Activated CD8-positive, alpha-beta memory T cell treated with anti-CD3 and anti-CD28 coated beads, Interleukin-2, amount 10 ng/mL, durations not matched to agents 7 days and 5 days (primary cell): ENCODE measurements at regions not wholly inside any gene's neighbourhood (a gene's known extent, or its start where the extent isn't known, plus 50 kb on each side); places are given as distances from the start of the nearest gene placed in this dataset.

Experiments
- ATAC-seq: fragments of 150-1000 bp; cut with Tn5 transposase; one replicate; pipeline ENCODE4 v1.10.0; 2021; ENCODE audit warnings: moderate library complexity
- CTCF ChIA-PET: fragments of 350-600 bp; sonication (Branson Sonifier 250); formaldehyde crosslinking; loops from one replicate; lab custom pipeline; 2021; ENCODE audit warnings: antibody characterized with exemption; lab: Charles Lee
- DNase-seq: peaks from one replicate; pipeline ENCODE4 v3.0.0-alpha.2; 2020
- H3K27ac Mint-ChIP-seq: one replicate; pipeline ENCODE4 v1.8.0; 2021; ENCODE audit warnings: mild to moderate bottlenecking, mixed read lengths
- H3K27me3 Mint-ChIP-seq: one replicate; pipeline ENCODE4 v1.8.0; 2021; ENCODE audit warnings: mixed read lengths
- H3K36me3 Mint-ChIP-seq: one replicate; pipeline ENCODE4 v1.8.0; 2021; ENCODE audit warnings: mild to moderate bottlenecking, mixed read lengths
- H3K4me1 Mint-ChIP-seq: one replicate; pipeline ENCODE4 v1.8.0; 2021; ENCODE audit warnings: mixed read lengths
- H3K4me3 Mint-ChIP-seq: one replicate; pipeline ENCODE4 v1.8.0; 2021; ENCODE audit warnings: mild to moderate bottlenecking, moderate library complexity, mixed read lengths
- H3K9me3 Mint-ChIP-seq: one replicate; pipeline ENCODE4 v1.8.0; 2022; ENCODE audit warnings: low read depth, mixed read lengths

DNA sequence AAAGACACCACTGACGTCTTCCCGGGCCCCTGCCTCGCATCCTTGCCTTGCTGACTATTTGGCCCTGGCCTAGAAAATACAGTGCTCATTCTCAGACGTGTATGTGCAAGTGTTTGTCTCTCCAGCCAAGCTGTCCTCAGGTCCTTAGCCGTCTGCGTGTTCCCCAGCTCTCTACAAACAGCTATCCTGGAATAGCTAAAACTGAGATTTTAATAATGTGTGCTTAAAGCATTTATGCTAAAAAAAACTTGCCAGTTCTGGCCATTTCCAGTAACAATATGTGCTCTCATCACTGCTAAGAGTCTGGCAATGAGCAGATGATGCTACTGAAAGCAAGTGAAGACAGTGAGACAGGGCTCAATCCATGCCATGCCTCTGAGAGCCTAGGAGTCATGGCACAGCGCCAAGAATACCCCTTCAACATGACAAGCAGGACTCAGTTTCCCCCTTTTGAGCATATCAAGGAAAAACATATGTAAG is 55.7 kb downstream of the IRF2BP2 start:
- CTCF ChIA-PET = interaction anchor here (0.9 to 1.2 kb wide), 2 partner anchors 53 to 551 kb away, joined by 3 read pairs; no protein-coding TSS in a partner anchor
- no peak for ATAC-seq
- H3K27me3 Mint-ChIP-seq = no peaks in the 10 kb centered on the region
- H3K36me3 Mint-ChIP-seq = no peaks in the 10 kb centered on the region
- no peak overlapping the region for H3K27ac Mint-ChIP-seq
- no peak overlapping the region for H3K4me3 Mint-ChIP-seq
- no peaks in the 10 kb centered on the region for H3K9me3 Mint-ChIP-seq
- no peaks in the 10 kb centered on the region for H3K4me1 Mint-ChIP-seq
- no peak for DNase-seq

DNA sequence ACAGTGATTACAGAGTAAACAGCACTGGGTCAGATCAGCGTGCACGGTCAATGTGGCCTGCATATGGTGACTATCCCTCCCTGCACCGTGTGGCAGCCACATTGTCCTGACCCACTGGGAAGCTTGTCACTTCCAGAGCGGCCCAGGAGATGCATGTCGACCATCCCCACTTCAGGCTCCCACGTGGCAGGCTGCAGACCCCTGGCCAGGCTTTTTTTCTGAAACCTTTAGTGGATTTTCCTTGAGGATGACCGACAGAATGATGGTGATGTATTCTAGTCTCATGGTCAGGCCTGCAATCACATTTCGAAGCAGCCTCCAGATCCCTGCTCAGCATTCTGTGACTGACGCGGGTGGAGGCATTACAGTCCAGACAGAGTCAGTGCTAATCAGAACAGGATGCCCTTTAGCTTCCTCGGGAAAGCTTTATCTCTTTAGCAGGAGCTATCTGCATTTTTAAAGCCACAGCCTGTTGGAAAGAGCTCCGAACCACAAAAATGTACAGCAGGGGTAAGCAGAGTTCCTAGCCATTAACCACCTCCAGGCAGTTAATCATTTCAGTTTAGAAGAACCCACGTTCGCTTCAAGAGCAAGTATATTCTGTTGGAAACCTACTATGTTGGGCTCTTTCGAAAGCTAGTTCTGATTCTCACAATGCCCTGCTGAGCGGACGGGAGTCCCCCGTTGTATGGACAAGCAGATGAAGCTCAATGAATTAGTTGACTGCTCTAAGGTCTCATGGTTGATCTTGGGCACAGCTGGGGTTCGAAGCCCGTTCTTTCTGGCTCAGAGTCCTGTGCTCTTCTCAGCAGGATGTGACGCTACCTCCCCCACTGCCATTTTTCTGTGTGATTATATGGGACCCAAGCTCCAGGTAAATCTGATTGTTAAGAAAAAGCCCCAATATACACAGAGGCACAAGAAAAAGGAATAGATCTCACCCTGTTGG is 56.5 kb downstream of the IRF2BP2 start:
- Mint-ChIP-seq H3K9me3 (no peaks in the 10 kb centered on the region), H3K27ac (no peak overlapping the region)

GRCh38 chr1:234551032-234551378 is 59.0 kb downstream of the IRF2BP2 start:
- CTCF ChIA-PET = no interaction called here
- ATAC-seq = no peak
- H3K27me3 Mint-ChIP-seq = no peaks in the 10 kb centered on the region
- no peaks in the 10 kb centered on the region for H3K36me3 Mint-ChIP-seq
- DNase-seq = no peak
- no peak overlapping the region for H3K4me3 Mint-ChIP-seq
- no peaks in the 10 kb centered on the region for H3K4me1 Mint-ChIP-seq
- no peak overlapping the region for H3K27ac Mint-ChIP-seq
- H3K9me3 Mint-ChIP-seq = no peaks in the 10 kb centered on the region

More for the DNA sequence above, 56.5 kb downstream of the IRF2BP2 start:
- CTCF ChIA-PET = interaction anchor here (0.9 to 1.2 kb wide), 2 partner anchors 53 to 551 kb away, joined by 3 read pairs; no protein-coding TSS in a partner anchor
- Mint-ChIP-seq H3K4me1 (no peaks in the 10 kb centered on the region), H3K27me3 (no peaks in the 10 kb centered on the region), H3K4me3 (no peak overlapping the region), H3K36me3 (no peaks in the 10 kb centered on the region)
- ATAC-seq (no peak), DNase-seq (no peak)

DNA sequence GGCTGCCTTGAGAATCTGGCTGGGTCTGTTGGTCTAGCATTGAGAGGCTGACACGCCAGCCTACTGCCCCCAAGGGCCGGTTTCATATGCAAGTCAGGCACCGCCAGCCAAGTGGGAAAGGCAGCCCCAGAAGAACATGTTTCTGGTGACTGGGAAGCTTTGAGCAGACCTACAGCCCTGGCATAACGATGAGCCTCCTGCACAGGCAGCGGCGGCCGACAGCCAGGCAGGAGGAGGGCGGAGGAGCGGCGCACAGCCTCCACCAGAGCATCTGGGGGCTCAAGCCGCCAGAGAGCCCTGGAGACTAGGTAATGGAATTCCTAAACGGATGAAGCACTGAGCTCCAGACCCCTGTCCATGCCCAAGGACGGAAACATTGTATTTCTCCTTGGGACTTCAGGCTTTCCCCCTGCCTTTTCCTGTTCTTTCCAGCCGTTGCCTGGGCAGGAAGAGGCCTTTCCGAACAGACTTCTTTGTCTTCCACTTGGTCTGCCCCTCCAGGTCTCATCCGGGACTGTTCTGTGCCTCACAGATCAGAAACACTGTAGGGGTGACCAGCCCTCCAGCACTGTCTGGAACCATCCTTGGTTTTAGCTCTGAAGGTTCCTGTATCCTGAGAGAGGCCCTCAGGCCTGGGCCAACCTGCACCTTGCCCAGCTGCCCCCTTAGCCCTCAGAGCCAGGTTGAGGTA is 59.5 kb downstream of the IRF2BP2 start:
- peaks cover 4% of the 10 kb centered on the region for H3K4me1 Mint-ChIP-seq
- H3K9me3 Mint-ChIP-seq = no peaks in the 10 kb centered on the region
- H3K27ac Mint-ChIP-seq = no peak overlapping the region
- no peak overlapping the region for H3K4me3 Mint-ChIP-seq
- CTCF ChIA-PET = no interaction called here
- H3K27me3 Mint-ChIP-seq = peaks cover under 1% of the 10 kb centered on the region
- H3K36me3 Mint-ChIP-seq = no peaks in the 10 kb centered on the region
- DNase-seq (no peak), ATAC-seq (no peak)

- Mint-ChIP-seq H3K36me3 (no peaks in the 10 kb centered on the region), H3K27me3 (peaks cover 4% of the 10 kb centered on the region), H3K4me3 (no peak overlapping the region), H3K4me1 (peaks cover 14% of the 10 kb centered on the region), H3K9me3 (no peaks in the 10 kb centered on the region), H3K27ac (no peak overlapping the region)
- ATAC-seq (no peak), DNase-seq (no peak)
- CTCF ChIA-PET = no interaction called here
Observed at GRCh38 chr1:234549447-234550021, 60.4 kb downstream of the IRF2BP2 start.

DNA sequence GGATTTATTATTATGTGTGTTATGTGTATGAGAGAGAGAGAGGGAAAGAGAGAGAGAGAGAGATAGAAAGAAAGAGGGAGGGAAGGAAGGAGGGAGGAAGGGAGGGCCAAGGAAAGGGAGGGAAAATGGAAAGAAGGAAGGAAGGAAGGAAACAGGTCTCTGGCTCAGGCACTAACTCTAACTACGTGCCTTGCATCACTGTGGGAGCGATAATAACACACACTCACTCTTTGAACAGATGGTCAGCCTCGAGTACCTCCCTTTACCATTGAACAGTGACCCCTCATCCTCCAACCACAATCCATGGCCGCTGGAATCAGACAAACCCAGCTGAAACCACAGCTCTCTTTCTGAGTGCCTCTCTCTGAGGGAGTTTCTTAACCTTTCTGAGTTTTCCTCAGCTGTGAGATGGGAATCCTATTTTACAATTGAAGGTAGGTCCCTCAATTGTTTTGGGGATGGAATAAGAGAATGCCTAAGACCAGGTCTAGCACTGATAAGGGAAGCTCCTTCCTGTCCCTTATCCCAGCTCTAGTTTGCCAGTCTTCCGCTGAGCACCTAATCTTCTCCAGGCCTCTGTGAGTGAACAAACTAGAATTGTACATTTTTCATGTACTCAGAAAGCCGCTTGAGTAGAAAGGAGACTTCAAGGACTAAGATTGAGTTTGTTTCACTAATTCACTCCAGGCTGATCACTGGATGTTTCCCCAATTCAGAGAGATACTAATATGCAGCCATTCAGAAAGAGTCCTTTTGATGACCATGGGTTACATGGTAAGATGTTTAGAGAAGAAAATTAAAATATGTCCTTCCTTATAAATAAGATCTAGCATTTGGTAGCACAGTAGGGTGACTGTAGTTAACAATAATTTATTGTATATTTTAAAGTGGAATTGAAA is 62.8 kb downstream of the IRF2BP2 start:
- Mint-ChIP-seq H3K27me3 (peaks cover 4% of the 10 kb centered on the region), H3K9me3 (no peaks in the 10 kb centered on the region), H3K27ac (no peak overlapping the region), H3K4me3 (no peak overlapping the region), H3K36me3 (no peaks in the 10 kb centered on the region), H3K4me1 (peaks cover 28% of the 10 kb centered on the region)
- CTCF ChIA-PET = interaction anchor here (1.0 to 1.5 kb wide), 2 partner anchors 38 to 50 kb away, joined by 3 read pairs; no protein-coding TSS in a partner anchor
- ATAC-seq (no peak), DNase-seq (no peak)

DNA sequence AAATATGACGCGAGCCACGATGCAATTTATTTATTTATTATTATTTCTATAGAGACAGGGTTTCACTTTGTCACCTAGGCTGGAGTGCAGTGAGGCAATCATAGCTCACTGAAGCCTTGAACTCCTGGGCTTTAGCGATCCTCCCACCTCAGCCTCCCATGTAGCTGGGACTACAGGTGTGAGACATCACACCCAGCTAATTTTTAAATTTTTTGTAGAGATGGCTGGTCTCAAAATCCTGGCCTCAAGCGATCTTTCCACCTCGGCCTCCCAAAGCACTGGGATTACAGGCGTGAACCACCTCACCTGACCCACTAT is 63.6 kb downstream of the IRF2BP2 start:
- CTCF ChIA-PET = interaction anchor here (1.2 to 1.5 kb wide), 2 partner anchors 51 to 61 kb away, joined by 3 to 4 read pairs; no protein-coding TSS in a partner anchor
- H3K4me1 Mint-ChIP-seq = peaks cover 28% of the 10 kb centered on the region
- no peak for ATAC-seq
- H3K27me3 Mint-ChIP-seq = peaks cover 4% of the 10 kb centered on the region
- H3K4me3 Mint-ChIP-seq = no peak overlapping the region
- DNase-seq = no peak
- no peaks in the 10 kb centered on the region for H3K9me3 Mint-ChIP-seq
- no peaks in the 10 kb centered on the region for H3K36me3 Mint-ChIP-seq
- H3K27ac Mint-ChIP-seq = no peak overlapping the region

GRCh38 chr1:234545517-234546386 is 64.2 kb downstream of the IRF2BP2 start:
- no peak overlapping the region for H3K27ac Mint-ChIP-seq
- peaks cover 28% of the 10 kb centered on the region for H3K4me1 Mint-ChIP-seq

DNA sequence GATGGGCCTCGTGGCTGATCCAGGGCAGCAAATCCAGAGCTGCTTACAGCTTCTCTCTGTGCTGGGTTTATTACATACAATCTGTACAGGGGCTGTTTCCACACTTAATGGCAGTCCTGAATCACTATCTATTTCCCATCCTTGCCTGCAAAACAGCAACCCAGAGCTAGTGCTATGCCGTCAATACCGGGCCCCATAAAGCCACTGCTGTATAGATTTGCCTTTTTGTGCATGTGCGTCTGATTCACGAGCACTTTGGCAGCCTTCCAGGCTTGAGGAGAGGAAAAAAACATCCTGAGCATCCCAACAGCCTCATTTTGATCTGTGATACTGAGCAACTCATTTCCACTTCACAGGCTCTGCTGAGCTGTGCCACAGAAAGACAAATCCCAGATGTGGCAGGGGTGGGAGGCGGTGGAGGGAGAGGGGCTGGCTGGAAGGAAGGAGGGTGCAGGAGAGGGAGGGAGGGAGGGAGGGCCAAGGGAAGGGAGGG is 65.2 kb upstream of the TARBP1 start:
- Mint-ChIP-seq H3K4me1 (peaks cover 28% of the 10 kb centered on the region), H3K27ac (no peak overlapping the region), H3K4me3 (no peak overlapping the region), H3K27me3 (peaks cover 4% of the 10 kb centered on the region), H3K9me3 (no peaks in the 10 kb centered on the region), H3K36me3 (no peaks in the 10 kb centered on the region)
- DNase-seq = no peak
- peak; percentile 48 for ATAC-seq
- CTCF ChIA-PET = interaction anchor here (0.9 to 1.7 kb wide), 3 partner anchors 17 to 43 kb away, joined by 3 to 5 read pairs (median 5); no protein-coding TSS in a partner anchor

More at GRCh38 chr1:234545517-234546386, 64.2 kb downstream of the IRF2BP2 start:
- Mint-ChIP-seq H3K27me3 (peaks cover 4% of the 10 kb centered on the region), H3K9me3 (no peaks in the 10 kb centered on the region), H3K36me3 (no peaks in the 10 kb centered on the region), H3K4me3 (no peak overlapping the region)
- CTCF ChIA-PET = interaction anchor here (1.2 to 1.5 kb wide), 2 partner anchors 52 to 61 kb away, joined by 3 to 4 read pairs; no protein-coding TSS in a partner anchor
- no peak for ATAC-seq
- DNase-seq = no peak

- H3K4me1 Mint-ChIP-seq = peaks cover 28% of the 10 kb centered on the region
- CTCF ChIA-PET = interaction anchor here (0.9 to 1.7 kb wide), 3 partner anchors 17 to 43 kb away, joined by 3 to 5 read pairs (median 5); no protein-coding TSS in a partner anchor
- ATAC-seq = no peak
- no peak overlapping the region for H3K4me3 Mint-ChIP-seq
- no peaks in the 10 kb centered on the region for H3K9me3 Mint-ChIP-seq
- H3K27ac Mint-ChIP-seq = no peak overlapping the region
- H3K27me3 Mint-ChIP-seq = peaks cover 4% of the 10 kb centered on the region
- H3K36me3 Mint-ChIP-seq = no peaks in the 10 kb centered on the region
- DNase-seq = no peak
Observed at GRCh38 chr1:234543442-234544086, 64.6 kb upstream of the TARBP1 start.

GRCh38 chr1:234542211-234542850 is 63.4 kb upstream of the TARBP1 start:
- H3K4me3 Mint-ChIP-seq = no peak overlapping the region
- CTCF ChIA-PET = no interaction called here
- no peak for ATAC-seq
- peaks cover 28% of the 10 kb centered on the region for H3K4me1 Mint-ChIP-seq
- H3K36me3 Mint-ChIP-seq = no peaks in the 10 kb centered on the region
- H3K27me3 Mint-ChIP-seq = peaks cover 4% of the 10 kb centered on the region
- no peak overlapping the region for H3K27ac Mint-ChIP-seq
- no peaks in the 10 kb centered on the region for H3K9me3 Mint-ChIP-seq
- DNase-seq = no peak
